GM12891 (cell line): ENCODE measurements at regions not wholly inside any gene's neighbourhood (a gene's known extent, or its start where the extent isn't known, plus 50 kb on each side); places are given as distances from the start of the nearest gene placed in this dataset.
A peak's percentile ranks its signal among the peaks of the same experiment; 100 is the strongest.

Experiments
- DNase-seq: peaks from one replicate; pipeline ENCODE4 v3.0.0; 2011; ENCODE audit warnings: low spot score; ENCODE audit not compliant: insufficient read length
- FAIRE-seq: peaks from 2 replicates; lab custom pipeline; 2011; peaks lifted over from hg19 to GRCh38; lab: Jason Lieb, UNC
- PAX5 ChIP-seq: IDR thresholded peaks from 2 replicates; pipeline ENCODE4 v1.6.1; 2011; ENCODE audit warnings: low read length, moderate library complexity, mild to moderate bottlenecking; ENCODE audit not compliant: insufficient read depth, severe bottlenecking
- POLR2A ChIP-seq: IDR thresholded peaks from 2 replicates; pipeline ENCODE4 v1.6.1; 2011; ENCODE audit warnings: low read depth, low read length, control low read depth
- POLR2AphosphoS5 ChIP-seq: IDR thresholded peaks from 2 replicates; pipeline ENCODE4 v1.6.1; 2011; ENCODE audit warnings: low read depth, low read length, control low read depth
- POU2F2 ChIP-seq: IDR thresholded peaks from 2 replicates; pipeline ENCODE4 v1.6.1; 2011; ENCODE audit warnings: low read depth, mild to moderate bottlenecking, control low read depth, low read length, moderate library complexity
- SPI1 ChIP-seq: IDR thresholded peaks from 2 replicates; pipeline ENCODE4 v1.6.1; 2011; ENCODE audit warnings: low read depth, low read length, control low read depth
- TAF1 ChIP-seq: IDR thresholded peaks from 2 replicates; pipeline ENCODE4 v1.6.1; 2011; ENCODE audit warnings: low read depth, low read length, control low read depth

GRCh38 chr4:185933078-185933581, 121.1 kb upstream of the SORBS2 start:
- TF ChIP-seq POLR2AphosphoS5 (no peak), POLR2A (no peak), PAX5 (no peak), POU2F2 (no peak), TAF1 (no peak), SPI1 (no peak)
- FAIRE-seq (no peak), DNase-seq (no peak)

GRCh38 chr4:185936650-185937376, 124.8 kb upstream of the SORBS2 start:
- DNase-seq: no peak
- FAIRE-seq: no peak
- TF ChIP-seq POLR2AphosphoS5: no peak
- TF ChIP-seq SPI1: no peak
- TF ChIP-seq POLR2A: no peak
- no peak for TF ChIP-seq PAX5
- no peak for TF ChIP-seq POU2F2
- TF ChIP-seq TAF1: no peak

GRCh38 chr4:185938654-185939053, 126.7 kb upstream of the SORBS2 start:
- no peak for TF ChIP-seq SPI1
- FAIRE-seq (no peak), DNase-seq (no peak)

GRCh38 chr4:185941461-185941860, 127.5 kb upstream of the TLR3 start:
- TF ChIP-seq POU2F2 (no peak), POLR2A (no peak), PAX5 (no peak), SPI1 (no peak), POLR2AphosphoS5 (no peak), TAF1 (no peak)
- no peak for FAIRE-seq

GRCh38 chr4:185945252-185945651, 123.7 kb upstream of the TLR3 start:
- DNase-seq (no peak), FAIRE-seq (no peak)
- TF ChIP-seq POLR2A (no peak), SPI1 (no peak), POU2F2 (no peak), PAX5 (no peak), TAF1 (no peak), POLR2AphosphoS5 (no peak)

More at GRCh38 chr4:185941461-185941860, 127.5 kb upstream of the TLR3 start:
- DNase-seq: no peak

GRCh38 chr4:185945906-185946305, 123.0 kb upstream of the TLR3 start:
- FAIRE-seq (no peak), DNase-seq (no peak)
- peak; percentile 44 for TF ChIP-seq SPI1
- TF ChIP-seq POLR2AphosphoS5: no peak

- TF ChIP-seq TAF1 (no peak), POLR2A (no peak), SPI1 (no peak), POU2F2 (no peak), PAX5 (no peak), POLR2AphosphoS5 (no peak)
- no peak for FAIRE-seq
- no peak for DNase-seq
Measured at GRCh38 chr4:185950891-185951290, 118.1 kb upstream of the TLR3 start.

- DNase-seq (no peak), FAIRE-seq (no peak)
- TF ChIP-seq SPI1 (no peak), TAF1 (no peak), PAX5 (no peak), POU2F2 (no peak), POLR2AphosphoS5 (no peak), POLR2A (no peak)
Measured at GRCh38 chr4:185955151-185955770, 113.7 kb upstream of the TLR3 start.

GRCh38 chr4:185955826-185956543, 113.0 kb upstream of the TLR3 start:
- TF ChIP-seq PAX5 (no peak), SPI1 (no peak)
- FAIRE-seq (no peak), DNase-seq (no peak)

GRCh38 chr4:185956544-185956940, 112.4 kb upstream of the TLR3 start:
- no peak for TF ChIP-seq POU2F2
- TF ChIP-seq TAF1: no peak
- TF ChIP-seq POLR2A: no peak
- TF ChIP-seq PAX5: no peak
- no peak for TF ChIP-seq SPI1
- no peak for TF ChIP-seq POLR2AphosphoS5
- DNase-seq (no peak), FAIRE-seq (no peak)
